Endothelial cell of umbilical vein (primary cell): ENCODE measurements at regions not wholly inside any gene's neighbourhood (a gene's known extent, or its start where the extent isn't known, plus 50 kb on each side); places are given as distances from the start of the nearest gene placed in this dataset.

Experiments
- CTCF ChIP-seq, 2 donors: IDR thresholded peaks; 1 replicate in 1 of 2; 2 replicates in 1 of 2; pipeline ENCODE4 v1.5.1; 2011; ENCODE audit warnings: low read length in 2 of 2, mild to moderate bottlenecking in 2 of 2, moderate library complexity in 2 of 2, control low read depth in 1 of 2, inconsistent platforms in 1 of 2, low read depth in 1 of 2; ENCODE audit not compliant: insufficient read depth in 1 of 2; ENCODE audit errors: extremely low read depth in 1 of 2
- EZH2 ChIP-seq: IDR thresholded peaks from 2 replicates; pipeline ENCODE4 v1.6.1; 2012; ENCODE audit warnings: borderline replicate concordance, low read depth, mild to moderate bottlenecking, moderate library complexity, low read length, inconsistent platforms; ENCODE audit not compliant: severe bottlenecking
- FOS ChIP-seq: IDR thresholded peaks from 2 replicates; pipeline ENCODE4 v1.6.1; 2011; ENCODE audit warnings: mild to moderate bottlenecking, low read length, moderate library complexity, borderline replicate concordance; ENCODE audit not compliant: insufficient read depth
- GATA2 ChIP-seq: IDR thresholded peaks from 2 replicates; pipeline ENCODE4 v1.7.0; 2011; ENCODE audit warnings: low read depth, mild to moderate bottlenecking, moderate library complexity, mixed read lengths, low read length; ENCODE audit not compliant: insufficient read length, insufficient read depth
- JUN ChIP-seq: IDR thresholded peaks from 2 replicates; pipeline ENCODE4 v1.6.1; 2011; ENCODE audit warnings: borderline replicate concordance, low read depth; ENCODE audit not compliant: insufficient read length, insufficient read depth
- MAX ChIP-seq: IDR thresholded peaks from 2 replicates; pipeline ENCODE4 v1.6.1; 2011; ENCODE audit not compliant: insufficient read depth, insufficient read length
- MYC ChIP-seq: IDR thresholded peaks from one replicate; pipeline ENCODE4 v1.6.1; 2011; ENCODE audit warnings: mild to moderate bottlenecking, low read depth, low read length
- POLR2A ChIP-seq: IDR thresholded peaks from 2 replicates; pipeline ENCODE4 v1.6.1; 2012; ENCODE audit warnings: low read depth, mild to moderate bottlenecking, control low read depth, low read length
- POLR2AphosphoS5 ChIP-seq: IDR thresholded peaks from 2 replicates; pipeline ENCODE4 v1.6.1; 2012; ENCODE audit warnings: low read depth, mild to moderate bottlenecking, control low read depth, low read length, moderate library complexity; ENCODE audit not compliant: insufficient read depth

GRCh38 chr10:44715136-44715535, 196.0 kb upstream of the TMEM72 start:
- no peak for TF ChIP-seq MYC
- TF ChIP-seq CTCF (IDR thresholded peaks at IDR 0.05; ENCODE audit: extremely low read depth in 1 of 2, insufficient read depth in 1 of 2, low read depth in 1 of 2, low read length in 2 of 2): no peak
- TF ChIP-seq POLR2AphosphoS5: no peak
- TF ChIP-seq EZH2: no peak
- no peak for TF ChIP-seq POLR2A
- no peak for TF ChIP-seq JUN
- TF ChIP-seq MAX: no peak
- TF ChIP-seq FOS: no peak
- TF ChIP-seq GATA2: no peak
